Breast epithelium (tissue), 4 donors: ENCODE measurements at regions not wholly inside any gene's neighbourhood (a gene's known extent, or its start where the extent isn't known, plus 50 kb on each side); places are given as distances from the start of the nearest gene placed in this dataset.

Experiments used
- DNase-seq, 2 donors: peaks; one replicate each; pipeline ENCODE4 v3.0.0-alpha.2; 2019; ENCODE audit warnings: low spot score in 2 of 2
- H3K27ac ChIP-seq, 2 donors: fragments of 200-600 bp; sonication (generic) in 1 of 2; one replicate each; pipeline ENCODE4 v1.5.1; 2016 to 2019; ENCODE audit warnings: mild to moderate bottlenecking in 1 of 2
- H3K27me3 ChIP-seq, 2 donors: fragments of 200-600 bp; sonication (generic) in 1 of 2; one replicate each; pipeline versions ENCODE4 v1.5.1 to v1.6.0; 2017 to 2019; ENCODE audit warnings: control low read depth in 1 of 2, mild to moderate bottlenecking in 1 of 2
- H3K36me3 ChIP-seq: fragments of 200-600 bp; one replicate; pipeline ENCODE4 v1.5.1; 2019
- H3K4me1 ChIP-seq, 2 donors: fragments of 200-600 bp; sonication (generic); one replicate each; pipeline ENCODE4 v1.5.1; 2016 to 2019; ENCODE audit warnings: control low read depth in 1 of 2
- H3K4me3 ChIP-seq, 3 donors: fragments of 200-600 bp; sonication (generic); 1 replicate in 2 of 3; 2 replicates in 1 of 3; pipeline ENCODE4 v1.5.1; 2016 to 2019; ENCODE audit warnings: mild to moderate bottlenecking in 3 of 3, moderate library complexity in 2 of 3
- H3K9me3 ChIP-seq, 2 donors: fragments of 200-600 bp; sonication (generic) in 1 of 2; one replicate each; pipeline ENCODE4 v1.5.1; 2016 to 2019; ENCODE audit warnings: control low read depth in 1 of 2
- CTCF ChIP-seq, 3 donors: fragments of 450-650 bp; IDR thresholded peaks; one replicate each; pipeline ENCODE4 v1.5.1; 2016 to 2017; ENCODE audit warnings: antibody characterized with exemption in 3 of 3, mild to moderate bottlenecking in 3 of 3, moderate library complexity in 3 of 3
- POLR2A ChIP-seq: fragments of 450-650 bp; IDR thresholded peaks from one replicate; pipeline ENCODE4 v1.6.1; 2016; ENCODE audit warnings: antibody characterized with exemption, mild to moderate bottlenecking, moderate library complexity
- POLR2AphosphoS5 ChIP-seq, 3 donors: sonication (generic); formaldehyde crosslinking; IDR thresholded peaks; one replicate each; pipeline ENCODE4 v1.6.1; 2017; ENCODE audit warnings: antibody characterized with exemption in 3 of 3
- intact Hi-C: fragments of 100-400 bp; cut with DNase I; formaldehyde crosslinking; loops from one replicate; pipeline ENCODE4 v1.15.1; 2023; ENCODE audit warnings: low total_unique reads

GRCh38 chr17:12302711-12303110 lies 282.0 kb downstream of the MAP2K4 start:
- intact Hi-C loops, result loop anchor here (5.0 kb wide), 1 partner anchor 445 kb away; no protein-coding TSS in a partner anchor
- H3K4me1 ChIP-seq, result no peaks in the 10 kb centered on the region
- no peaks in the 10 kb centered on the region for H3K27me3 ChIP-seq
- H3K27ac ChIP-seq, result no peak overlapping the region
- no peaks in the 10 kb centered on the region for H3K36me3 ChIP-seq
- no peaks in the 10 kb centered on the region for H3K9me3 ChIP-seq
- TF ChIP-seq POLR2A (no peak), POLR2AphosphoS5 (IDR thresholded peaks at IDR 0.05) (no peak), CTCF (IDR thresholded peaks at IDR 0.05) (no peak)
- H3K4me3 ChIP-seq, result no peak overlapping the region
- no peak for DNase-seq

GRCh38 chr17:12310811-12311210 lies 290.1 kb downstream of the MAP2K4 start:
- H3K27ac ChIP-seq, result no peak overlapping the region
- DNase-seq, result no peak
- TF ChIP-seq POLR2A (no peak), POLR2AphosphoS5 (IDR thresholded peaks at IDR 0.05) (no peak), CTCF (IDR thresholded peaks at IDR 0.05) (no peak)
- no peak overlapping the region for H3K4me3 ChIP-seq
- H3K4me1 ChIP-seq, result no peaks in the 10 kb centered on the region
- H3K9me3 ChIP-seq, result peaks cover 8 to 13% of the 10 kb centered on the region in 2 donors
- H3K27me3 ChIP-seq, result no peaks in the 10 kb centered on the region
- intact Hi-C loops, result no loop called here
- H3K36me3 ChIP-seq, result no peaks in the 10 kb centered on the region

- Histone ChIP-seq H3K4me1 (no peaks in the 10 kb centered on the region), H3K4me3 (no peak overlapping the region), H3K27me3 (no peaks in the 10 kb centered on the region), H3K27ac (no peak overlapping the region), H3K9me3 (peaks cover 8 to 13% of the 10 kb centered on the region in 2 donors), H3K36me3 (no peaks in the 10 kb centered on the region)
- no peak for TF ChIP-seq CTCF (IDR thresholded peaks at IDR 0.05)
- no peak for TF ChIP-seq POLR2A
- intact Hi-C loops, result no loop called here
- no peak for DNase-seq
Observed at GRCh38 chr17:12312692-12313091, 292.0 kb downstream of the MAP2K4 start.

- intact Hi-C loops, result no loop called here
- no peaks in the 10 kb centered on the region for H3K4me1 ChIP-seq
- no peak overlapping the region for H3K4me3 ChIP-seq
- no peak for TF ChIP-seq POLR2A
- DNase-seq, result no peak
- peaks cover 8 to 13% of the 10 kb centered on the region in 2 donors for H3K9me3 ChIP-seq
- H3K36me3 ChIP-seq, result no peaks in the 10 kb centered on the region
- no peaks in the 10 kb centered on the region for H3K27me3 ChIP-seq
- H3K27ac ChIP-seq, result no peak overlapping the region
Observed at GRCh38 chr17:12313786-12314185, 293.1 kb downstream of the MAP2K4 start.

- Histone ChIP-seq H3K27ac (no peak overlapping the region), H3K27me3 (no peaks in the 10 kb centered on the region), H3K36me3 (no peaks in the 10 kb centered on the region), H3K4me3 (no peak overlapping the region), H3K9me3 (peaks cover 8 to 13% of the 10 kb centered on the region in 2 donors), H3K4me1 (no peaks in the 10 kb centered on the region)
- intact Hi-C loops, result no loop called here
- TF ChIP-seq CTCF (IDR thresholded peaks at IDR 0.05), result no peak
- no peak for TF ChIP-seq POLR2AphosphoS5 (IDR thresholded peaks at IDR 0.05)
- TF ChIP-seq POLR2A, result no peak
- DNase-seq, result no peak
Observed at GRCh38 chr17:12316021-12316420, 295.3 kb downstream of the MAP2K4 start.
